ENCODE measurements at regions not wholly inside any gene's neighbourhood (a gene's known extent, or its start where the extent isn't known, plus 50 kb on each side); places are given as distances from the start of the nearest gene placed in this dataset.
"Not testable (repeated sequence)": the region's sequence is repeated elsewhere in the genome, so short reads cannot be mapped to it uniquely, and the experiment has no call there.

- TF ChIP-seq CTCF (IDR thresholded peaks at IDR 0.05; ENCODE audit: insufficient read depth, low read depth, low read length, missing control alignments), result no peak
- no peak overlapping the region for H3K4me3 ChIP-seq (ENCODE audit: low read length)
- no peak for DNase-seq (ENCODE audit: low read depth)
Measured at GRCh38 chr13:62171697-62172096, 756.0 kb upstream of the PCDH20 start.

GRCh38 chr13:62168891-62169290, 753.2 kb upstream of the PCDH20 start:
- no peak for DNase-seq (ENCODE audit: low read depth)
- TF ChIP-seq CTCF (IDR thresholded peaks at IDR 0.05; ENCODE audit: insufficient read depth, low read depth, low read length, missing control alignments), result no peak
- no peak overlapping the region for H3K4me3 ChIP-seq (ENCODE audit: low read length)

DNA sequence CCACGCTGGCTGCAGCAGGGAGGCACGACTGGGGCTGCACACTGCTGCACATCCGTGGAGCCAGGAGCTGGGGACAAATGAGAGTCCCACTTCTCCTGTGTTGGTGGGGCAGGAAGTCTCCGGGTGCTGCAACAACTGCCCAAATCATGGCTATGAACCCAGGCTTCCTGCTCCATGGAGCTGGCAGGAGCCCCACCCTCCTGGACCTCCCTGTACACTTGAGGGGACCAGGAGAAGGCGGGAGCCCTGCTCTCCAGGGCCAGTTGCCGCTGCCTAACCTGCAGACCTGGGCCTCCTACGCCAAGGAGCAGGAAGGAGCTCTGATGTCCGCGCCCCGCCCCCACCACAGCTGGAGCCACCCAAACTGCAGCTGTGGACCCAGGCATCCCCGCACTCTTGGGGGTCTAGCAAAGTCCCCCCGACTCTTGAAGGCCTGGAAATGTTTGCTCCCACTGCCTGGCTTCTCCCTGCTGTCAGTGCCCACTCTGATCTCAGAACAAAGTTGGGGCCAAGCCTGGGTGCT, 752.1 kb upstream of the PCDH20 start:
- H3K4me3 ChIP-seq (ENCODE audit: low read length), result no peak overlapping the region
- DNase-seq (ENCODE audit: low read depth), result no peak
- no peak for TF ChIP-seq CTCF (IDR thresholded peaks at IDR 0.05; ENCODE audit: insufficient read depth, low read depth, low read length, missing control alignments)

DNA sequence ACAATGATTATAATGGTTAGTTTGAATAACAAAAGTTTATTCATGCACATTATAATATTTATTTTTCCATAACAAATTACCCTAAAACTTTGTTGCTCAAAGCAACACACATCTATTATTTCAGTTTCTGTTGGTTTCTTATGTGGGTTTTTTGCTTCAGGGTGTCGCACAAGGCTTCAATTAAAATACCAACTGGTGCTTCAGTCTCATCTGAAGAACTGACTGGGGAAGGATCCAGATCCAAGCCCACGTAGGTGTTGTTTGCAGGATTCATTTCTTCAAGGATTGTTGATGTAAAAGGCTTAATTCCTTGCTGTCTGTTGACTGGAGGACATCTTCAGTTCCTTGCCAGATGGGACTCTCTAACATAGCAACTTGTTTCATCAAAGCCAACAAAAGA, 747.2 kb upstream of the PCDH20 start:
- DNase-seq (ENCODE audit: low read depth), result no peak
- no peak overlapping the region for H3K4me3 ChIP-seq (ENCODE audit: low read length)
- no peak for TF ChIP-seq CTCF (IDR thresholded peaks at IDR 0.05; ENCODE audit: insufficient read depth, low read depth, low read length, missing control alignments)

- no peak for TF ChIP-seq CTCF (IDR thresholded peaks at IDR 0.05; ENCODE audit: insufficient read depth, low read depth, low read length, missing control alignments)
- no peak overlapping the region for H3K4me3 ChIP-seq (ENCODE audit: low read length)
- no peak for DNase-seq (ENCODE audit: low read depth)
Measured at GRCh38 chr13:62158520-62158919, 742.9 kb upstream of the PCDH20 start.

DNA sequence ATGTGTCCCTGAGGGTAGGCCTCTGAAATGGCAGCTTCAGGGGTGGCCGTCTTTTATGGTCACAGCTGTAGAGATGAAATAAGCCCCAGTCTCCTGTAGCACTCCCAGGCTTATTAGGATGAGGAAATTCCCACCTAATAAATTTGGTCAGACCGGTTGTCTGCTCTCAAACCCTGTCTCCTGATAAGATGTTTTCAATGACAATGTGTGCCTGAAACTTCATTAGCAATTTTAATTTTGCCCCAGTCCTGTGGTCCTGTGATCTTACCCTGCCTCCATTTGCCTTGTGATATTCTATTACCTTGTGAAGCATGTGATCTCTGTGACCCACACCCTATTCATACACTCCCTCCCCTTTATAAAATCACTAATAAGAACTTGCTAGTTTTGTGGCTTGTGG, 736.1 kb upstream of the PCDH20 start:
- H3K4me3 ChIP-seq (ENCODE audit: low read length); DNase-seq (ENCODE audit: low read depth): not testable (repeated sequence)

DNA sequence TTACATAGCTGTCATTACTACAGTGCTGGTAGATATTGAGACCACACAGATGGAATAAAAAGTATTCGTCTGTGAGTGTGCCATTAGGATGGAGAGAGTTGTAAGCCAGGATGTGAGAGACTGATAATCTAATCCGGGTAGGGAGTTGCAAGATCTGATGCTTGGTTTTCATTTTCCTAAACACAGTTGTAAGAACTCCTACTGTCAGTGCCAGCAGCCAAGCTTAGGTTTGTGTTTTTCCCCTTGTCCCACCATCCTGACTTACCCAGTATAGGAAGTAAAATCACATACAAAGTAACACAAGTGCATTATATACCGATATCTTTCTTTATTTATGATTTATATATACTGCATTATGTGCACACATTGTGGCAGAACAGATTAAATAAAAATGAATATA, 726.4 kb upstream of the PCDH20 start:
- no peak for DNase-seq (ENCODE audit: low read depth)
- no peak overlapping the region for H3K4me3 ChIP-seq (ENCODE audit: low read length)
- no peak for TF ChIP-seq CTCF (IDR thresholded peaks at IDR 0.05; ENCODE audit: insufficient read depth, low read depth, low read length, missing control alignments)

Measured in epithelial cell of esophagus (primary cell).